ENCODE measurements at regions not wholly inside any gene's neighbourhood (a gene's known extent, or its start where the extent isn't known, plus 50 kb on each side); places are given as distances from the start of the nearest gene placed in this dataset.

DNA sequence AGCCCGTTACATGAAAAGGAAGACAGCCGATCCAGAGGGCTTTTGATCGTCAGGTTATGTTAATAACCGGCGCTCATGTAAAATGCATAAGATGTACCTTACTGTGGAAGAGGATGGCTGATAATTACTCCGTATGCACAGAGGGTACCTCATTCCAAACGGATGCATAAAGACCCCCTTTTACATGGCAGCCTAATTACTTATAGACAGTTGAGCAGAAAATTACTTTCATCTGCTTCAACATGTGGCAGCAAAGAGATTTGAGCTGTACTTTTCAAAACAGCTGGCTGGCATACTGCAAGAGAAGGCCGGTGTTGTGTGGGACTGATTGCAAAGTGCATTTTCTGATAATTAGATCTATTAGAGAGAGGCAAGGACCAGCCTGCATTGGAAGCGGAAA lies 103.4 kb downstream of the SHOX start:
- no peak for TF ChIP-seq CTCF (IDR thresholded peaks at IDR 0.05)
- no peak for TF ChIP-seq POLR2A (IDR thresholded peaks at IDR 0.05)
